HCT116 (cell line): ENCODE measurements at regions not wholly inside any gene's neighbourhood (a gene's known extent, or its start where the extent isn't known, plus 50 kb on each side); places are given as distances from the start of the nearest gene placed in this dataset.

Experiments
- ATAC-seq: fragments of 200-7000 bp; cut with Tn5 transposase; 2 replicates; pipeline ENCODE4 v1.9.1; 2020; ENCODE audit warnings: mild to moderate bottlenecking, moderate library complexity
- BruUV-seq: library from RNA; stranded (reverse); fragments of 400-500 nt; replicated peaks from 2 replicates; lab custom pipeline; 2021; lab: Mats Ljungman, UMichigan
- CTCF ChIA-PET: fragments of 300-600 bp; sonication (Branson Sonifier 250); formaldehyde crosslinking; loops from one replicate; lab custom pipeline; 2021; ENCODE audit warnings: antibody characterized with exemption; lab: Charles Lee
- POLR2A ChIA-PET: fragments of 300-600, 350-600 bp; sonication (Branson Sonifier 250); formaldehyde crosslinking; loops from one replicate; lab custom pipeline; 2021; ENCODE audit warnings: antibody characterized with exemption; lab: Charles Lee
- RAD21 ChIA-PET, 2 experiments: fragments of 300-600 bp; sonication (Branson Sonifier 250); formaldehyde crosslinking; loops; one replicate each; lab custom pipeline; 2023; ENCODE audit warnings: low total read pairs in 2 of 2; ENCODE audit not compliant: uncharacterized antibody in 2 of 2, unreplicated experiment in 2 of 2, low non-redundant PET in 1 of 2; lab: Charles Lee
- DNase-seq: peaks from one replicate; pipeline ENCODE4 v3.0.0-alpha.2; 2010; ENCODE audit warnings: low read depth, low spot score
- H2AFZ ChIP-seq: fragments of 200-600 bp; shearing (Covaris generic), sonication (generic); 2 replicates; pipeline ENCODE4 v1.6.1; 2017; ENCODE audit warnings: low read depth, mixed run types, mixed read lengths, antibody characterized with exemption, low read length; ENCODE audit not compliant: poor library complexity, severe bottlenecking
- H3K27ac ChIP-seq: 2 replicates; pipeline ENCODE4 v1.5.1; 2012; ENCODE audit warnings: low read depth, low read length
- H3K27me3 ChIP-seq: fragments of 200-600 bp; sonication (generic); 2 replicates; pipeline ENCODE4 v1.6.1; 2016; ENCODE audit warnings: mixed run types, low read length, mixed read lengths; ENCODE audit not compliant: insufficient read depth
- H3K36me3 ChIP-seq, 2 experiments: fragments of 200-500 bp in 1 of 2; fragments of 200-600 bp in 1 of 2; sonication (Bioruptor generic) in 1 of 2; sonication (generic) in 1 of 2; 2 replicates each; pipeline versions ENCODE4 v1.5.1 to v1.6.1; 2014 to 2016; ENCODE audit warnings: low read length in 2 of 2, inconsistent platforms in 1 of 2, mixed read lengths in 1 of 2, mixed run types in 1 of 2; ENCODE audit not compliant: insufficient read depth in 2 of 2, control insufficient read depth in 1 of 2
- H3K4me1 ChIP-seq, 2 experiments: fragments of 200-600 bp in 1 of 2; sonication (generic) in 1 of 2; 2 replicates each; pipeline versions ENCODE4 v1.5.1 to v1.6.1; 2012 to 2017; ENCODE audit warnings: low read length in 2 of 2, inconsistent platforms in 1 of 2, mild to moderate bottlenecking in 1 of 2, mixed read lengths in 1 of 2, mixed run types in 1 of 2, moderate library complexity in 1 of 2; ENCODE audit not compliant: insufficient read depth in 2 of 2, control insufficient read depth in 1 of 2
- H3K4me2 ChIP-seq: fragments of 200-600 bp; sonication (generic); 2 replicates; pipeline ENCODE4 v1.6.1; 2017; ENCODE audit warnings: mixed run types, low read length, mixed read lengths
- H3K4me3 ChIP-seq, 2 experiments: fragments of 200-600 bp in 1 of 2; sonication (generic) in 1 of 2; replicated peaks in 1 of 2; 2 replicates each; pipeline ENCODE4 v1.5.1; 2011 to 2016; ENCODE audit warnings: low read length in 2 of 2, control low read depth in 1 of 2, low read depth in 1 of 2, mild to moderate bottlenecking in 1 of 2, mixed read lengths in 1 of 2, mixed run types in 1 of 2
- H3K79me2 ChIP-seq: fragments of 200-600 bp; sonication (generic); 2 replicates; pipeline ENCODE4 v1.6.1; 2017; ENCODE audit warnings: mild to moderate bottlenecking, mixed run types, low read length, moderate library complexity, mixed read lengths; ENCODE audit not compliant: insufficient read depth
- H3K9ac ChIP-seq: fragments of 200-600 bp; sonication (generic); 2 replicates; pipeline ENCODE4 v1.6.1; 2016; ENCODE audit warnings: low read length, mixed read lengths
- H3K9me2 ChIP-seq: fragments of 200-600 bp; sonication (generic), shearing (Covaris generic); 2 replicates; pipeline ENCODE4 v1.6.1; 2017; ENCODE audit warnings: mixed run types, mild to moderate bottlenecking, moderate library complexity; ENCODE audit not compliant: insufficient read depth
- H3K9me3 ChIP-seq, 2 experiments: fragments of 200-500 bp in 1 of 2; fragments of 200-600 bp in 1 of 2; sonication (Bioruptor generic) in 1 of 2; sonication (generic) in 1 of 2; 2 replicates each; pipeline ENCODE4 v1.6.1; 2014 to 2017; ENCODE audit warnings: low read length in 2 of 2, mixed read lengths in 2 of 2, inconsistent platforms in 1 of 2, low read depth in 1 of 2, mild to moderate bottlenecking in 1 of 2, mixed run types in 1 of 2, moderate library complexity in 1 of 2; ENCODE audit not compliant: control insufficient read depth in 1 of 2, insufficient read depth in 1 of 2
- H4K20me1 ChIP-seq: fragments of 200-600 bp; sonication (generic), shearing (Covaris generic); 2 replicates; pipeline ENCODE4 v1.6.1; 2017; ENCODE audit warnings: mixed run types, mild to moderate bottlenecking, moderate library complexity; ENCODE audit not compliant: insufficient read depth
- CBX3 ChIP-seq: IDR thresholded peaks from 2 replicates; pipeline ENCODE4 v1.6.1; 2012; ENCODE audit warnings: low read depth
- CTCF ChIP-seq, 3 experiments: fragments of 200-600 bp in 1 of 3; sonication (generic) in 1 of 3; IDR thresholded peaks in 2 of 3; conservative IDR thresholded peaks in 1 of 3; 2 replicates each; pipeline ENCODE4 v1.5.1; 2012 to 2017; ENCODE audit warnings: low read depth in 2 of 3, low read length in 2 of 3, antibody characterized with exemption in 1 of 3, borderline replicate concordance in 1 of 3, control low read depth in 1 of 3, mild to moderate bottlenecking in 1 of 3, mixed read lengths in 1 of 3, mixed run types in 1 of 3, moderate library complexity in 1 of 3; ENCODE audit not compliant: insufficient read depth in 1 of 3
- ELF1 ChIP-seq: IDR thresholded peaks from 2 replicates; pipeline ENCODE4 v1.6.1; 2012; ENCODE audit warnings: low read depth, borderline replicate concordance
- EZH2 ChIP-seq: fragments of 200-600 bp; sonication (generic); IDR thresholded peaks from 2 replicates; pipeline ENCODE4 v1.6.1; 2017; ENCODE audit warnings: antibody characterized with exemption, mixed run types
- EZH2phosphoT487 ChIP-seq: fragments of 200-600 bp; IDR thresholded peaks from 2 replicates; pipeline ENCODE4 v1.6.1; 2018; ENCODE audit warnings: antibody characterized with exemption, borderline replicate concordance
- JUND ChIP-seq: IDR thresholded peaks from 2 replicates; pipeline ENCODE4 v1.6.1; 2012
- POLR2A ChIP-seq: IDR thresholded peaks from 2 replicates; pipeline ENCODE4 v1.7.0; 2011; ENCODE audit warnings: borderline replicate concordance; ENCODE audit not compliant: insufficient read depth, insufficient read length; ENCODE audit errors: extremely low read depth
- SIN3A ChIP-seq: IDR thresholded peaks from 2 replicates; pipeline ENCODE4 v1.6.1; 2012; ENCODE audit warnings: low read depth
- SRF ChIP-seq: IDR thresholded peaks from 2 replicates; pipeline ENCODE4 v1.6.1; 2012; ENCODE audit warnings: low read depth
- ZNF274 ChIP-seq: fragments of 200-500 bp; sonication (Bioruptor generic); IDR thresholded peaks from 2 replicates; pipeline ENCODE4 v1.6.1; 2014; ENCODE audit warnings: mild to moderate bottlenecking, low read depth, low read length, inconsistent platforms
- intact Hi-C: fragments of 100-400 bp; cut with micrococcal nuclease; formaldehyde crosslinking; loops from 2 replicates; pipeline ENCODE4 v1.10.0; 2022
- TF ChIP-seq, protein P1 (sequence below): IDR thresholded peaks from 2 replicates; pipeline ENCODE4 v1.6.1; 2012; ENCODE audit warnings: low read depth
- TF ChIP-seq, protein P2 (sequence below): IDR thresholded peaks from 2 replicates; pipeline ENCODE4 v1.6.1; 2012

GRCh38 chr2:19287324-19287723 is 71.1 kb downstream of the OSR1 start:
- H3K36me3 ChIP-seq, result no peaks in the 10 kb centered on the region
- no peak overlapping the region for H3K4me3 ChIP-seq
- H3K27me3 ChIP-seq, result no peaks in the 10 kb centered on the region
- DNase-seq, result no peak
- no peak for TF ChIP-seq JUND
- no peak for TF ChIP-seq ELF1
- TF ChIP-seq, all 23 proteins: peak for 0
- CTCF ChIA-PET, result no interaction called here
- Histone ChIP-seq H4K20me1 (no peaks in the 10 kb centered on the region), H3K9me3 (no peaks in the 10 kb centered on the region), H3K4me2 (no peak overlapping the region), H3K79me2 (no peaks in the 10 kb centered on the region), H3K9me2 (no peaks in the 10 kb centered on the region), H3K27ac (no peak overlapping the region), H3K9ac (no peak overlapping the region), H3K4me1 (no peaks in the 10 kb centered on the region), H2AFZ (no peak overlapping the region)
- intact Hi-C loops, result no loop called here
- POLR2A ChIA-PET, result no interaction called here
- BruUV-seq, result no TSS peak
- RAD21 ChIA-PET, result no interaction called here
- no peak for ATAC-seq

DNA sequence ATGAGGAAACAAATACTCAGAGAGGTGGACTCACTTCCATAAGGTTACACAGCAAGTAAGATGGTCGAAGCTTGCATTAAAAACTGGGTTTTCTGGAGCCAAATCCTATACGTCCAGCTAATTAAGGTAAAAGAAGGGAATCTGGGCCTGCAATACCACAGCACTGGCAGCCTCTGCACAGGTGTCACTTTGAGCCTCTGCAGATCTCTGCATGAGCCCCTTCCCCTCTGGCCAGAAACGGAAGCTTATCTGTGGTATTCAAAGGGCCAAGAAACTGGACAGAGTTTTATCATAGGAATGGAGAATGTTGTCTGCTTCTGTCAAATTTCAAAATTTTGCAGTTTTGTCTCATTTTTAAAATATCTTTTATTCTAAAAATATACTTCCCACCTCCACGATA is 76.1 kb downstream of the OSR1 start:
- no peaks in the 10 kb centered on the region for H3K9me3 ChIP-seq
- no peaks in the 10 kb centered on the region for H3K4me1 ChIP-seq
- H4K20me1 ChIP-seq, result no peaks in the 10 kb centered on the region
- no peaks in the 10 kb centered on the region for H3K79me2 ChIP-seq
- DNase-seq, result no peak
- H3K27me3 ChIP-seq, result no peaks in the 10 kb centered on the region
- ChIA-PET RAD21 (no interaction called here), CTCF (no interaction called here), POLR2A (no interaction called here)
- H3K36me3 ChIP-seq, result no peaks in the 10 kb centered on the region
- no peak for ATAC-seq
- H3K4me3 ChIP-seq, result no peak overlapping the region
- no TSS peak for BruUV-seq
- H3K9me2 ChIP-seq, result no peaks in the 10 kb centered on the region
- no peak overlapping the region for H3K4me2 ChIP-seq
- H3K9ac ChIP-seq, result no peak overlapping the region
- intact Hi-C loops, result no loop called here
- TF ChIP-seq, protein P1, sequence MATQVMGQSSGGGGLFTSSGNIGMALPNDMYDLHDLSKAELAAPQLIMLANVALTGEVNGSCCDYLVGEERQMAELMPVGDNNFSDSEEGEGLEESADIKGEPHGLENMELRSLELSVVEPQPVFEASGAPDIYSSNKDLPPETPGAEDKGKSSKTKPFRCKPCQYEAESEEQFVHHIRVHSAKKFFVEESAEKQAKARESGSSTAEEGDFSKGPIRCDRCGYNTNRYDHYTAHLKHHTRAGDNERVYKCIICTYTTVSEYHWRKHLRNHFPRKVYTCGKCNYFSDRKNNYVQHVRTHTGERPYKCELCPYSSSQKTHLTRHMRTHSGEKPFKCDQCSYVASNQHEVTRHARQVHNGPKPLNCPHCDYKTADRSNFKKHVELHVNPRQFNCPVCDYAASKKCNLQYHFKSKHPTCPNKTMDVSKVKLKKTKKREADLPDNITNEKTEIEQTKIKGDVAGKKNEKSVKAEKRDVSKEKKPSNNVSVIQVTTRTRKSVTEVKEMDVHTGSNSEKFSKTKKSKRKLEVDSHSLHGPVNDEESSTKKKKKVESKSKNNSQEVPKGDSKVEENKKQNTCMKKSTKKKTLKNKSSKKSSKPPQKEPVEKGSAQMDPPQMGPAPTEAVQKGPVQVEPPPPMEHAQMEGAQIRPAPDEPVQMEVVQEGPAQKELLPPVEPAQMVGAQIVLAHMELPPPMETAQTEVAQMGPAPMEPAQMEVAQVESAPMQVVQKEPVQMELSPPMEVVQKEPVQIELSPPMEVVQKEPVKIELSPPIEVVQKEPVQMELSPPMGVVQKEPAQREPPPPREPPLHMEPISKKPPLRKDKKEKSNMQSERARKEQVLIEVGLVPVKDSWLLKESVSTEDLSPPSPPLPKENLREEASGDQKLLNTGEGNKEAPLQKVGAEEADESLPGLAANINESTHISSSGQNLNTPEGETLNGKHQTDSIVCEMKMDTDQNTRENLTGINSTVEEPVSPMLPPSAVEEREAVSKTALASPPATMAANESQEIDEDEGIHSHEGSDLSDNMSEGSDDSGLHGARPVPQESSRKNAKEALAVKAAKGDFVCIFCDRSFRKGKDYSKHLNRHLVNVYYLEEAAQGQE, result no peak
- TF ChIP-seq EZH2, result no peak
- TF ChIP-seq CTCF (IDR thresholded peaks at IDR 0.05 in 2 of 3, conservative IDR thresholded peaks at IDR 0.05 in 1 of 3; ENCODE audit: borderline replicate concordance in 1 of 3, insufficient read depth in 1 of 3, low read depth in 2 of 3, low read length in 2 of 3), result no peak
- TF ChIP-seq CBX3, result no peak
- no peak for TF ChIP-seq SIN3A
- TF ChIP-seq ELF1, result no peak
- TF ChIP-seq POLR2A, result no peak
- TF ChIP-seq EZH2phosphoT487, result no peak
- TF ChIP-seq, protein P2, sequence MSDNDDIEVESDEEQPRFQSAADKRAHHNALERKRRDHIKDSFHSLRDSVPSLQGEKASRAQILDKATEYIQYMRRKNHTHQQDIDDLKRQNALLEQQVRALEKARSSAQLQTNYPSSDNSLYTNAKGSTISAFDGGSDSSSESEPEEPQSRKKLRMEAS, result no peak
- no peak for TF ChIP-seq ZNF274
- TF ChIP-seq SRF, result no peak
- no peak overlapping the region for H2AFZ ChIP-seq
- H3K27ac ChIP-seq, result no peak overlapping the region
